HL-60 (cell line): ENCODE measurements at regions not wholly inside any gene's neighbourhood (a gene's known extent, or its start where the extent isn't known, plus 50 kb on each side); places are given as distances from the start of the nearest gene placed in this dataset.

ENCODE experiments used
- DNase-seq, 2 experiments: peaks; one replicate each; pipeline ENCODE4 v3.0.0-alpha.2; 2010 to 2020; ENCODE audit warnings: low read depth in 1 of 2, low spot score in 1 of 2
- H3K27ac ChIP-seq: fragments of 250-450 bp; sonication (Bioruptor Pico); replicated peaks from 2 replicates; pipeline ENCODE4 v1.5.1; 2020; ENCODE audit warnings: mild to moderate bottlenecking, moderate library complexity
- H3K27me3 ChIP-seq: fragments of 250-450 bp; sonication (Bioruptor Pico); 2 replicates; pipeline ENCODE4 v1.5.1; 2021; ENCODE audit warnings: mild to moderate bottlenecking, moderate library complexity; ENCODE audit not compliant: insufficient read depth, poor library complexity, severe bottlenecking
- H3K4me3 ChIP-seq: replicated peaks from 2 replicates; pipeline ENCODE4 v1.5.1; 2011; ENCODE audit warnings: mild to moderate bottlenecking, control low read depth, low read length; ENCODE audit not compliant: insufficient read depth
- GABPA ChIP-seq: IDR thresholded peaks from 2 replicates; pipeline ENCODE4 v1.6.1; 2012; ENCODE audit warnings: low read depth
- POLR2AphosphoS5 ChIP-seq: IDR thresholded peaks from 2 replicates; pipeline ENCODE4 v1.6.1; 2012; ENCODE audit warnings: low read depth
- SPI1 ChIP-seq: IDR thresholded peaks from 2 replicates; pipeline ENCODE4 v1.6.1; 2012; ENCODE audit warnings: low read depth, mild to moderate bottlenecking, borderline replicate concordance
- TF ChIP-seq, protein P1 (sequence below): IDR thresholded peaks from 2 replicates; pipeline ENCODE4 v1.6.1; 2012; ENCODE audit warnings: low read depth; ENCODE audit not compliant: insufficient replicate concordance
- TF ChIP-seq, protein P2 (sequence below): IDR thresholded peaks from one replicate; pipeline ENCODE4 v1.5.1; 2011; ENCODE audit warnings: low read length, control low read depth, inconsistent platforms; ENCODE audit not compliant: insufficient read depth

DNA sequence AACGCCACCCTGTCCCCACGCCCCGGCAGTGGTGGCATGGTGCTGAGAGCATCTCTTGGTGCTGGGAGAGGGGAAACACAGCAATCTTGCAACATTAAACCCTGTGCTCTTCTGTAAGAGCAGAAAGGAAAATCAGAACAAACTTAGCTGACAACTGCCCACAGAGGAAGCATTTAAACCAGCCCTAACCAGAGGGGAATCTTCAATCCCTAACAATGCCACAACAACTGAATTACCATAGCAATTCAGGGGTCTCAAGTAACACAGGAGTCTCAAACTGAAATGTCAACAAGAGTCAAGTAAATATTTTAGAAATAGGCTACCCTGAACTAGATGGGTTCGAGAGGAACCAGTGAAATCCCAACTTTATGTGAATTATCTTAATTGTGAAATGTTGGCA lies 1983.6 kb downstream of the NCAM2 start:
- no peak overlapping the region for H3K27ac ChIP-seq
- no peak for DNase-seq
- TF ChIP-seq, protein P1, sequence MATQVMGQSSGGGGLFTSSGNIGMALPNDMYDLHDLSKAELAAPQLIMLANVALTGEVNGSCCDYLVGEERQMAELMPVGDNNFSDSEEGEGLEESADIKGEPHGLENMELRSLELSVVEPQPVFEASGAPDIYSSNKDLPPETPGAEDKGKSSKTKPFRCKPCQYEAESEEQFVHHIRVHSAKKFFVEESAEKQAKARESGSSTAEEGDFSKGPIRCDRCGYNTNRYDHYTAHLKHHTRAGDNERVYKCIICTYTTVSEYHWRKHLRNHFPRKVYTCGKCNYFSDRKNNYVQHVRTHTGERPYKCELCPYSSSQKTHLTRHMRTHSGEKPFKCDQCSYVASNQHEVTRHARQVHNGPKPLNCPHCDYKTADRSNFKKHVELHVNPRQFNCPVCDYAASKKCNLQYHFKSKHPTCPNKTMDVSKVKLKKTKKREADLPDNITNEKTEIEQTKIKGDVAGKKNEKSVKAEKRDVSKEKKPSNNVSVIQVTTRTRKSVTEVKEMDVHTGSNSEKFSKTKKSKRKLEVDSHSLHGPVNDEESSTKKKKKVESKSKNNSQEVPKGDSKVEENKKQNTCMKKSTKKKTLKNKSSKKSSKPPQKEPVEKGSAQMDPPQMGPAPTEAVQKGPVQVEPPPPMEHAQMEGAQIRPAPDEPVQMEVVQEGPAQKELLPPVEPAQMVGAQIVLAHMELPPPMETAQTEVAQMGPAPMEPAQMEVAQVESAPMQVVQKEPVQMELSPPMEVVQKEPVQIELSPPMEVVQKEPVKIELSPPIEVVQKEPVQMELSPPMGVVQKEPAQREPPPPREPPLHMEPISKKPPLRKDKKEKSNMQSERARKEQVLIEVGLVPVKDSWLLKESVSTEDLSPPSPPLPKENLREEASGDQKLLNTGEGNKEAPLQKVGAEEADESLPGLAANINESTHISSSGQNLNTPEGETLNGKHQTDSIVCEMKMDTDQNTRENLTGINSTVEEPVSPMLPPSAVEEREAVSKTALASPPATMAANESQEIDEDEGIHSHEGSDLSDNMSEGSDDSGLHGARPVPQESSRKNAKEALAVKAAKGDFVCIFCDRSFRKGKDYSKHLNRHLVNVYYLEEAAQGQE = no peak
- no peaks in the 10 kb centered on the region for H3K27me3 ChIP-seq
- no peak overlapping the region for H3K4me3 ChIP-seq

DNA sequence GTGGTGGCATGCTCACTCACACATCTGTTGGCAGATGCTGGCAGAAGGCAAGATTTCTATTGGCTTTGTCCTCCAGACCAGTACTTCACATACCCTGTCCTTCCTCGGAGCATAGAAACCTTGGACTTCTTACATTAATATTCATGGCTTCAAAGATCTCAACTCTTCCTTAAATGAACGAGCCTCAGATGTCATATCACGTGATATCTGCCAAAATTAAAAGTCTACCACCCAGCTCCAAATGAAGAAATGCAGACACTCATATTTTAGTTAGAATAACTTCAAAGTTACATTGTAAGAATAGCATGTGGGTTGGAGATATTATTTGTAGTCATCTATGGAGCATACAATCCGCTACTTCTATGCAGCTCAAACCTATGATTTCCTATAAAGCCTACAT lies 1994.9 kb downstream of the NCAM2 start:
- Histone ChIP-seq H3K27me3 (no peaks in the 10 kb centered on the region), H3K4me3 (no peak overlapping the region), H3K27ac (no peak overlapping the region)
- DNase-seq = no peak
- TF ChIP-seq GABPA (no peak), POLR2AphosphoS5 (no peak), SPI1 (no peak)
- TF ChIP-seq, protein P1 = no peak
- TF ChIP-seq, protein P2, sequence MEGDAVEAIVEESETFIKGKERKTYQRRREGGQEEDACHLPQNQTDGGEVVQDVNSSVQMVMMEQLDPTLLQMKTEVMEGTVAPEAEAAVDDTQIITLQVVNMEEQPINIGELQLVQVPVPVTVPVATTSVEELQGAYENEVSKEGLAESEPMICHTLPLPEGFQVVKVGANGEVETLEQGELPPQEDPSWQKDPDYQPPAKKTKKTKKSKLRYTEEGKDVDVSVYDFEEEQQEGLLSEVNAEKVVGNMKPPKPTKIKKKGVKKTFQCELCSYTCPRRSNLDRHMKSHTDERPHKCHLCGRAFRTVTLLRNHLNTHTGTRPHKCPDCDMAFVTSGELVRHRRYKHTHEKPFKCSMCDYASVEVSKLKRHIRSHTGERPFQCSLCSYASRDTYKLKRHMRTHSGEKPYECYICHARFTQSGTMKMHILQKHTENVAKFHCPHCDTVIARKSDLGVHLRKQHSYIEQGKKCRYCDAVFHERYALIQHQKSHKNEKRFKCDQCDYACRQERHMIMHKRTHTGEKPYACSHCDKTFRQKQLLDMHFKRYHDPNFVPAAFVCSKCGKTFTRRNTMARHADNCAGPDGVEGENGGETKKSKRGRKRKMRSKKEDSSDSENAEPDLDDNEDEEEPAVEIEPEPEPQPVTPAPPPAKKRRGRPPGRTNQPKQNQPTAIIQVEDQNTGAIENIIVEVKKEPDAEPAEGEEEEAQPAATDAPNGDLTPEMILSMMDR = no peak

DNA sequence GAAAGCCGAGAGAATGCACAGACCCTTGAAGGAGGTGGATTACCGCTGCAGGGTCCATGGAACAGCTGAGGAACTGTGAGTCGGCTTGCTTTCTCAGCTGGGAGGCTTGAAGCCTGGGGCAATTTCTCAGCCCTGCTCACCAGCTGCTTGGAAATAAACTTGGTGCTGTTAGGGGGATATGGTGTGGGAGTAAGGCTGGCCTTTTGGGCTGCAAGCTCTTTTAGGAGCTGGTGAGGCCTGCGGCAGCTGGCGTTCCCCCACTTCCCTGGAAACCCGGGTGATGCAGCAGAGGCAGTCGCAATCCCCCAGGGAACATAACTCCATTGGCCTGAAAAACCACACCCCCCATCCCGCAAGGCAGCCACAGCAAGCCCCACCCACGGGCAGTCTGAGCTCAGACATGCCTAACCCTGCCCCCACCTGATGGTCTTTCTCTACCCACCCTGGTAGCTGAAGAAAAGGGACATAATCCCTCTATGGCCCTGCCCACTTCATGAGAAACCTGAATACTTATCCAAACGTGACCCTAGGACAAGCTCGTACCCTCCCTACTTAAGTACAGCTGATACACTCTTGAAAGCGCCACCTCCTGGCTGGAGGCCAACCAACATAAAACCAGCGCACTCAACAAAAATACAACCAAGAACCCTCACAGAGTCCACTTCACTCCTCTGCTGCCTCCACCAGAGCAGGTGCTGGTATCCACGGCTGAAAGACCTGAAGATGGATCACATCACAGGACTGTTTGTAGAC lies 1995.8 kb downstream of the NCAM2 start:
- Histone ChIP-seq H3K27ac (no peak overlapping the region), H3K4me3 (no peak overlapping the region), H3K27me3 (no peaks in the 10 kb centered on the region)
- DNase-seq = no peak
- TF ChIP-seq SPI1 (no peak), POLR2AphosphoS5 (no peak), GABPA (no peak)
- TF ChIP-seq, protein P2 = no peak
- TF ChIP-seq, protein P1 = no peak

DNA sequence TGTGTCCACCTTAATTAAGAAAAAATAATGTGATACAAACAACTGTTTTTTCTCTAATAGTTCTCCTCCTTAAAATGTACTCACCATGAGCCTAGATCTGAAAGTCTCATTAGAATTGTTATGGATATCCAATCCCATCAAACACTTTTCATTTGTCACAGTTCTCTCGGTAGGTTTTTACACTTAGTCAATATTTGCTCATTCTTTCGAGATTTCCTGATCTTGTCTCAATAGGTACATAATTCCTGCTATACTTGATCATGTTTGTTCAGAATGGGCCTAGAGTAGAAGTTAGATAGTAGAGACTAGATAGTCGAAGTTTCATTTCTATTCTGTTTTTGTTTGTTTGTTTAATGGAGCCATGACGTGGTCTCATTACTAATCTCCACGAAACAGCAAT lies 2005.7 kb downstream of the NCAM2 start:
- H3K27ac ChIP-seq = no peak overlapping the region
- no peaks in the 10 kb centered on the region for H3K27me3 ChIP-seq
- TF ChIP-seq, protein P1 = no peak
- no peak for TF ChIP-seq GABPA
- TF ChIP-seq POLR2AphosphoS5 = no peak
- TF ChIP-seq, protein P2 = no peak
- TF ChIP-seq SPI1 = no peak
- no peak overlapping the region for H3K4me3 ChIP-seq
- DNase-seq = no peak
